PC-9 (cell line): ENCODE measurements at regions not wholly inside any gene's neighbourhood (a gene's known extent, or its start where the extent isn't known, plus 50 kb on each side); places are given as distances from the start of the nearest gene placed in this dataset.

Experiments
- BruUV-seq: library from RNA; stranded (reverse); fragments of 400-500 nt; replicated peaks from 2 replicates; lab custom pipeline; 2021; lab: Mats Ljungman, UMichigan
- CTCF ChIA-PET: fragments of 300-600 bp; sonication (Branson Sonifier 250); formaldehyde crosslinking; loops from one replicate; lab custom pipeline; 2022; ENCODE audit warnings: antibody characterized with exemption; lab: Charles Lee
- POLR2A ChIA-PET: fragments of 300-600 bp; sonication (Branson Sonifier 250); formaldehyde crosslinking; loops from one replicate; lab custom pipeline; 2022; ENCODE audit warnings: antibody characterized with exemption; ENCODE audit not compliant: unreplicated experiment; lab: Charles Lee
- DNase-seq, 2 experiments: peaks; one replicate each; pipeline versions ENCODE4 v3.0.0 to v3.0.0-alpha.2; 2015 to 2022; ENCODE audit warnings: mixed read lengths in 1 of 2
- H2AFZ ChIP-seq: fragments of 200-600 bp; sonication (generic); 2 replicates; pipeline ENCODE4 v1.8.1; 2017; ENCODE audit warnings: antibody characterized with exemption
- H3F3A ChIP-seq: fragments of 200-600 bp; sonication (generic); 2 replicates; pipeline ENCODE4 v1.8.1; 2017; ENCODE audit warnings: antibody characterized with exemption, mild to moderate bottlenecking, low read depth; ENCODE audit not compliant: insufficient read depth
- H3K27ac ChIP-seq: fragments of 200-600 bp; sonication (generic); 2 replicates; pipeline ENCODE4 v1.6.1; 2016; ENCODE audit warnings: mixed run types
- H3K27me3 ChIP-seq: fragments of 200-600 bp; sonication (generic); 2 replicates; pipeline ENCODE4 v1.6.1; 2016; ENCODE audit warnings: low read depth, mixed run types; ENCODE audit not compliant: insufficient read depth
- H3K36me3 ChIP-seq: fragments of 200-600 bp; sonication (generic); 2 replicates; pipeline ENCODE4 v1.6.1; 2016; ENCODE audit warnings: low read depth, mixed run types
- H3K4me1 ChIP-seq: fragments of 200-600 bp; sonication (generic); replicated peaks from 2 replicates; pipeline ENCODE4 v1.6.1; 2016; ENCODE audit warnings: mixed run types; ENCODE audit not compliant: insufficient read depth
- H3K4me2 ChIP-seq: fragments of 200-600 bp; sonication (generic); 2 replicates; pipeline ENCODE4 v1.6.1; 2017; ENCODE audit warnings: mixed run types
- H3K4me3 ChIP-seq: fragments of 200-600 bp; sonication (generic); 2 replicates; pipeline ENCODE4 v1.6.1; 2016; ENCODE audit warnings: mixed run types
- H3K79me2 ChIP-seq: fragments of 200-600 bp; sonication (generic); 2 replicates; pipeline ENCODE4 v1.6.1; 2017; ENCODE audit warnings: low read depth, mixed run types
- H3K9me2 ChIP-seq: fragments of 200-600 bp; sonication (generic); 2 replicates; pipeline ENCODE4 v1.8.1; 2017; ENCODE audit warnings: mild to moderate bottlenecking; ENCODE audit not compliant: insufficient read depth
- H3K9me3 ChIP-seq: fragments of 200-600 bp; sonication (generic); 2 replicates; pipeline ENCODE4 v1.8.1; 2016; ENCODE audit warnings: low read depth; ENCODE audit not compliant: insufficient read depth
- H4K20me1 ChIP-seq: fragments of 200-600 bp; sonication (generic); 2 replicates; pipeline ENCODE4 v1.8.1; 2017; ENCODE audit not compliant: insufficient read depth
- EZH2 ChIP-seq: fragments of 200-600 bp; sonication (generic); IDR thresholded peaks from 2 replicates; pipeline ENCODE4 v1.8.0; 2017; ENCODE audit warnings: antibody characterized with exemption, low read depth
- intact Hi-C: fragments of 100-400 bp; cut with micrococcal nuclease; formaldehyde crosslinking; loops from one replicate; pipeline ENCODE4 v1.10.0; 2022; ENCODE audit not compliant: unreplicated experiment
- TF ChIP-seq, protein P1 (sequence below): fragments of 200-600 bp; sonication (generic); conservative IDR thresholded peaks from 2 replicates; pipeline ENCODE4 v1.6.1; 2017; ENCODE audit warnings: mixed run types, antibody characterized with exemption, mild to moderate bottlenecking, moderate library complexity

DNA sequence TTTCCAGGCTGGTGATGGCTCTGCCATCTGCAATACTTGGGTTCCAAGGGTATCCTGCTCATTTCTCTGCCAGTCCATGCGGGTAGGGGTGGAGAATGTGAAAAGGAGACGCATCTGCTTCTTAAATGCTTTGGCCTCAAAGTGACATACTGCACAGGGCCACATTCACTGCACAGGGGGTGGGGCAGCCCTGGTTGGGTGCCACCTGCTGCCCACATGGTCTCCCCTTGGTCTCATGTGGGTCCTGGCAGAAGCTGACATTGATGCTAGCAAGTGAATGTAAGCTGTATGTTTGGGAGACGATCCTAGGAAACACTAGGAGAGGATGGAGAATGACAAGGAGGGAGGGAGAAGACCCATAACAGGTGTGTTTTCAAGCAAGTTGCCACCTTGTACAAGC, 140.9 kb downstream of the EDN3 start:
- TF ChIP-seq, protein P1, sequence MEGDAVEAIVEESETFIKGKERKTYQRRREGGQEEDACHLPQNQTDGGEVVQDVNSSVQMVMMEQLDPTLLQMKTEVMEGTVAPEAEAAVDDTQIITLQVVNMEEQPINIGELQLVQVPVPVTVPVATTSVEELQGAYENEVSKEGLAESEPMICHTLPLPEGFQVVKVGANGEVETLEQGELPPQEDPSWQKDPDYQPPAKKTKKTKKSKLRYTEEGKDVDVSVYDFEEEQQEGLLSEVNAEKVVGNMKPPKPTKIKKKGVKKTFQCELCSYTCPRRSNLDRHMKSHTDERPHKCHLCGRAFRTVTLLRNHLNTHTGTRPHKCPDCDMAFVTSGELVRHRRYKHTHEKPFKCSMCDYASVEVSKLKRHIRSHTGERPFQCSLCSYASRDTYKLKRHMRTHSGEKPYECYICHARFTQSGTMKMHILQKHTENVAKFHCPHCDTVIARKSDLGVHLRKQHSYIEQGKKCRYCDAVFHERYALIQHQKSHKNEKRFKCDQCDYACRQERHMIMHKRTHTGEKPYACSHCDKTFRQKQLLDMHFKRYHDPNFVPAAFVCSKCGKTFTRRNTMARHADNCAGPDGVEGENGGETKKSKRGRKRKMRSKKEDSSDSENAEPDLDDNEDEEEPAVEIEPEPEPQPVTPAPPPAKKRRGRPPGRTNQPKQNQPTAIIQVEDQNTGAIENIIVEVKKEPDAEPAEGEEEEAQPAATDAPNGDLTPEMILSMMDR: no peak
- no peak for TF ChIP-seq EZH2
- no peak overlapping the region for H3K27ac ChIP-seq
- intact Hi-C loops: no loop called here
- no peaks in the 10 kb centered on the region for H3K4me1 ChIP-seq
- H3K36me3 ChIP-seq: no peaks in the 10 kb centered on the region
- H3K4me3 ChIP-seq: no peak overlapping the region
- peaks cover 97% of the 10 kb centered on the region for H3K27me3 ChIP-seq
- POLR2A ChIA-PET: no interaction called here
- H3K9me3 ChIP-seq: no peaks in the 10 kb centered on the region
- no peaks in the 10 kb centered on the region for H4K20me1 ChIP-seq
- DNase-seq: peak in 1 of 2 experiments; percentile 23
- no peaks in the 10 kb centered on the region for H3F3A ChIP-seq
- no peaks in the 10 kb centered on the region for H3K9me2 ChIP-seq
- CTCF ChIA-PET: no interaction called here
- BruUV-seq: no TSS peak
- H3K79me2 ChIP-seq: no peaks in the 10 kb centered on the region
- no peak overlapping the region for H2AFZ ChIP-seq
- no peak overlapping the region for H3K4me2 ChIP-seq

- Histone ChIP-seq H3K27ac (no peak overlapping the region), H3K4me2 (no peak overlapping the region), H2AFZ (no peak overlapping the region), H3F3A (no peaks in the 10 kb centered on the region), H3K36me3 (no peaks in the 10 kb centered on the region), H4K20me1 (no peaks in the 10 kb centered on the region), H3K9me2 (no peaks in the 10 kb centered on the region), H3K9me3 (no peaks in the 10 kb centered on the region), H3K79me2 (no peaks in the 10 kb centered on the region), H3K27me3 (peaks cover 97% of the 10 kb centered on the region), H3K4me3 (no peak overlapping the region), H3K4me1 (no peaks in the 10 kb centered on the region)
- CTCF ChIA-PET: no interaction called here
- DNase-seq: peak in 1 of 2 experiments; percentile 28
- POLR2A ChIA-PET: no interaction called here
- intact Hi-C loops: no loop called here
- TF ChIP-seq EZH2: no peak
- TF ChIP-seq, protein P1: no peak
- BruUV-seq: no TSS peak
Observed at GRCh38 chr20:59441860-59442810, 141.7 kb downstream of the EDN3 start.

DNA sequence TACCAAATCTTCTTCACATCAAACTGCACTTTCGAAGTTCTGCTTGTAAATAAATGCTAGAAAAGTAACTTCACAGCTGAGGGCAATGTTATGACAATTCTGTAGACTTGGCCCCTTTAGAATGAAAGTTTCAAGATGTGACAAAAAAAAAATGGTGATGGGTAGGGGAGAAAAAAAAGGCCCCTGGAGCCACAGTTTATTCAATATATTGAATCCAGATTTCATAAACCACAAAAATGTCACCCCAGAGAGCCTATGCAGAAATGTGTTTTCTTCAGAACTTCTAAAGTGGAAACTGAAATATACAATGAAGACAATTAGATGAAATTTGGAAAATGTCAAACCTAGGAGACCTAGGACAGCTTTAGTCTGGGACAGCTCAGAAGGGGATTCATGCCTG, 143.1 kb downstream of the EDN3 start:
- no peaks in the 10 kb centered on the region for H3K4me1 ChIP-seq
- no peaks in the 10 kb centered on the region for H3K9me2 ChIP-seq
- no peaks in the 10 kb centered on the region for H3K9me3 ChIP-seq
- H3F3A ChIP-seq: no peaks in the 10 kb centered on the region
- H4K20me1 ChIP-seq: no peaks in the 10 kb centered on the region
- H3K4me2 ChIP-seq: no peak overlapping the region
- POLR2A ChIA-PET: no interaction called here
- H3K27me3 ChIP-seq: peaks cover 97% of the 10 kb centered on the region
- H3K27ac ChIP-seq: no peak overlapping the region
- TF ChIP-seq EZH2: no peak
- TF ChIP-seq, protein P1: no peak
- no TSS peak for BruUV-seq
- intact Hi-C loops: no loop called here
- no peaks in the 10 kb centered on the region for H3K79me2 ChIP-seq
- peak in 1 of 2 experiments; percentile 25 for DNase-seq
- H3K4me3 ChIP-seq: no peak overlapping the region
- H3K36me3 ChIP-seq: no peaks in the 10 kb centered on the region
- CTCF ChIA-PET: no interaction called here
- H2AFZ ChIP-seq: no peak overlapping the region
